ENCODE measurements at regions not wholly inside any gene's neighbourhood (a gene's known extent, or its start where the extent isn't known, plus 50 kb on each side); places are given as distances from the start of the nearest gene placed in this dataset.
"Not testable (repeated sequence)": the region's sequence is repeated elsewhere in the genome, so short reads cannot be mapped to it uniquely, and the experiment has no call there.

DNA sequence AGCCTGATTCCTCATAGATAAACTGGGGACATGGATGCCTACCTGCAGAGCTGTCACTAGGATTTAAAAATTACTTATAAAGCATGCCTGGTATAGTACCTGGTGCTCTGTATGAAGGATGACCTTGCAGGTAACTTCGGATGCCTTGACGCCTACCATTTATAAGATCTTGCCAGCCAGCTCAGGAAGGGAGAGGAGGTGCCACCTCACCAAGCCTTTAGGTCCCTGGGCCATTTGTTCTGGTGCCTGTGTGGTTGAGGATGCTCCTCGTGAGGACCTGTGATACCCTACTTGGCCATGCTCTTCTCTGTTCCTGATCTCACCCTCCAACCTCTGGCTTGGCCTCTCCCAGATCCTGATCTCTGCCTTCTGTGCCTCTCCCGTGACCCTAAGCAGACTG is 85.2 kb downstream of the FDX1 start:
- DNase-seq (ENCODE audit: low read depth), result no peak

DNA sequence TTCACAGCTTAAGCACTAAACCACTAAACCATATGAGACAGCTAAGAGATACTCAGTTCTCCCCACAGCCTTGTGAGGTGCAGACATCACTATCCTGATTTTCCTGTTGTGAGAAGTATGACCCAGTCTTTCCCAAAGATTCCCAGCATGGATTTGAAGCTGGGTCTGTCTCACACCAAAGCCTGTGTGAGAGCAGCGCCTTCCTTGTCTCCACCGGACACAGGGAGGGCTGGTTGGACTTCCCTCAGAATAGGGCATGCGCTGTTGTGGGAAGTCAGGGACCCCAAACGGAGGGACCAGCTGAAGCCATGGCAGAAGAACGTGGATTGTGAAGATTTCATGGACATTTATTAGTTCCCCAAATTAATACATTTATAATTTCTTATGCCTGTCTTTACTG is 87.6 kb downstream of the FDX1 start:
- not testable (repeated sequence) for DNase-seq (ENCODE audit: low read depth)

DNA sequence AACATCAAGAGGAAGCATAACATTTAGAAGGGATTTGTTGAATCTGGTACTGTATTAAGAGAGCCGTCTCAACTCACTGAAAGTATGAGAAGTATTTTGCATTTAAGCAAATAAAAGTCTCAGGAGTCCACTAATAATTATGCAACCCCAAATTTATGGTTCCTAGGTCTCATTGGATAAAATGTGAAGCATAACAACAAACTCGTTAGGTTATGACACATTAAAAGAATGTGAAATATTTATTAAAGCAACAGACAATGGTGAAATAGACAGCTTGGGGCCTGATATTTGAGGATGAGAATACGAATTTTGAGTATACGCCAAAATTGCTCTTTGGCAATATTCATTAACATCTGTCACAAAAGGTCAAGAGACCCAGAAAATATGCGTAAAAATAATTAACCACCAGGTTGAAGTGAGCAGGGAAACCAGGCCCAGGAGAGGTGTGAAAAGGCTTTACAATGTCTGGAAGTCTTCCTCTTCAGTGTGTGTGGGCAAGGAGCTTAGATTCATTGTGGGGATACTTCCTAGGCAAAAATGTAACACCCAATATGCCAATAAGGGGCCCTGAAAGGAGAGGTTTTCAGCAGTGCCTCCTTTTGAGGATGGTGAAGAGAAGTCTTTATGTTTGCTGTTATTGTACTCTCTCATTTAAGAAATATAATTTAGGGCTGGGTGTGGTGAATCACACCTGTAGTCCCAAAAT is 89.2 kb downstream of the FDX1 start:
- peak; percentile 86 for DNase-seq (ENCODE audit: low read depth)

DNA sequence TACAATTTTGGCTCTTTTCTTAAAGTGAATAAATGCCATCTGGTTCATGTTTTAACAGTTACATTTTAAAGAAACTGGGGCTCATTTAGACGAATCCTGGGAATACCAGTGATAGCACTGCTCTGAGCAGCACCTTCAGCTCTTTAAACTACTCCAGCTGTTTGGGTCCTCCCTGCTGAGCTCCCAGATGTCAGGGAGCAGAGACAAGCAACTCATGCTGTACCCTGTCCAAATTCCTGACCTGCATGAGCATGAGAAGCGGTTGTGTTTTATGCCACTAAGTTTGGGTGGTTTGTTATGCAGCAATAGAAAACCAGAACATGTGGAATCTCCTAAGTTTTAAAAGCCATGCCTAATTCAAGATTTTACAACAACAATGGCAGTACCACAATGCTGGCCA is 90.0 kb downstream of the FDX1 start:
- DNase-seq (ENCODE audit: low read depth), result peak; percentile 73

DNA sequence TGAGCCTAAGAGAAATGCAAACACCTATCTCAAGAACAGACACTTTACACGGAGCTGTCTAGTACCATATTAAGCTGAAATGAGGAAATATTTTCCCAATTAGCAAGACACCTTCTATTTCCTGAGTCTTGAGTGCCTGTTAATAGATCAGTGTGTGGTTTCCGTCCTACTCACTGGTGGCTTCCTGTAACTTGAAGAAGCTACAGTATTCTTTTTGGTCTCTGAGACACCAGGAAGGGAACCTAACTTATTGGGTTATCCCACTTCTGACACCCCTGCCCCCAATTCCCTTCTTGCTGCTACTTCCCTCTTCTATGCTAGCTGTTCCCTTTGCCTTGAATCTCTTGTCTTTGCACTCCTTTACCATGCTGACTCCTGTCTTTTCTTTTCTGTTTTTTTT is 92.7 kb downstream of the FDX1 start:
- no peak for DNase-seq (ENCODE audit: low read depth)

DNA sequence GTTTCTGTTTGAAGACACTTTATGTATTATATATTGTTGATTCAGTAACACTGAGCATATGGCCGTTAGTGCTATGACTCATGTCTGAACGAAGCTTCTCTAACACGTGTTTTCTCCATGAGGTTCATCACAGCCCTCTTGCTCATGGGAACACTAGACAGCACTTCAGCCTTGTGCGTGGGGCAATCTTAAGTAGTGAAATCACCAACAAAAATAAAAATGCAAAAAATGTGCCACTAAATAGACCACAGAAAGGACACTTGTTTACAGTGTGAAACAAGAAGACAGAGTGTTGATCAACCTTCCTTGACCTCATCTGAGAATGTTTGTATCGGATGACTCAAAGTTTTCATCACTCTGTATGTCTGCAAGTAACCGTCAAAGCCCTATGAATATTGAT is 94.5 kb downstream of the FDX1 start:
- DNase-seq (ENCODE audit: low read depth), result peak; percentile 90

DNA sequence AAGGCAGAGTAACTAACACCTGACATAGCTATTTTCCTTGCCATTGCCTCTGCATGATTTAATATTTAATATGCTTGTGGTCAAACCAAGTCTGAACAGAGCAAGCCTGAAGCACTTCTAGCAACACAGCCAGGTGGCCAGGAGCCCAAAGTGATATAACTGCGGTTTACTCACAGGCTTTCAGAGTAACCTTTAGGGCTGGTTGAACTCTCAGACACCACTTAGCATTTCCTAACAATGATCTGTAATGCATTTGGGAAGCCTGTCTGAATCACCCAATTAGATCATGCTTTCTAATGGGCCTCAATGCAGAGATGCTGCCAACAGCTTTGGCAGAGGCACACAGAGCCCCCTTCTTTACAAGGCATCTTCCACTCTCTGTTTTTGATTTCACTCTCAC is 96.1 kb downstream of the FDX1 start:
- DNase-seq (ENCODE audit: low read depth), result peak; percentile 54

DNA sequence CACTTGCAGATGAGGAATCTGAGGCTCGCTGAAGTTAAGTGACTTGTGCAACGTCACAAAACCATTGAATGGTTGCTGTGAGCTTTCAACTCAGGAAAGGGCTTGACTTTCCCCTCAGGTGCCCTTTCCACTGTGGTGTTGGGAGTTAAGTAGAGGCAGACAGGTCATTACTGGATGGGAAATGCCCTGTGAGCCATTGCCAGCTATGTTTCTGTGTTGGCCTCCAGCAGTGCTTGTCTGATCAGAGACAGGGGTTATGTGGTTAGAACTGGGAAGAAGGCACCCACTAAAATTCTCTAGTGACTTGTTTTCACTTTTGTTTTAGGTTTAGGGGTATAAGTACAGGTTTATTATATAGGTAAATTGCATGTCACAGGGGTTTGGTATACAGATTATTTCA is 96.6 kb downstream of the FDX1 start:
- no peak for DNase-seq (ENCODE audit: low read depth)
